Activated CD8-positive, alpha-beta T cell treated with anti-CD3 and anti-CD28 coated beads for 36 hours (primary cell): ENCODE measurements at regions not wholly inside any gene's neighbourhood (a gene's known extent, or its start where the extent isn't known, plus 50 kb on each side); places are given as distances from the start of the nearest gene placed in this dataset.

Source experiments
- ATAC-seq: fragments of 200-7000 bp; cut with Tn5 transposase; one replicate; pipeline ENCODE4 v1.10.0; 2021; ENCODE audit warnings: mild to moderate bottlenecking, moderate library complexity
- CTCF ChIA-PET: fragments of 350-600 bp; sonication (Branson Sonifier 250); formaldehyde crosslinking; loops from one replicate; lab custom pipeline; 2021; ENCODE audit warnings: antibody characterized with exemption; lab: Charles Lee
- POLR2A ChIA-PET: fragments of 350-600 bp; sonication (Branson Sonifier 250); formaldehyde crosslinking; loops from one replicate; lab custom pipeline; 2021; ENCODE audit warnings: antibody characterized with exemption; lab: Charles Lee
- DNase-seq: peaks from one replicate; pipeline ENCODE4 v3.0.0-alpha.2; 2020
- H3K27ac Mint-ChIP-seq: one replicate; pipeline ENCODE4 v1.8.0; 2021; ENCODE audit warnings: mild to moderate bottlenecking, mixed read lengths
- H3K27me3 Mint-ChIP-seq: one replicate; pipeline ENCODE4 v1.8.0; 2021; ENCODE audit warnings: mixed read lengths
- H3K36me3 Mint-ChIP-seq: one replicate; pipeline ENCODE4 v1.8.0; 2021; ENCODE audit warnings: low read depth, mixed read lengths
- H3K4me1 Mint-ChIP-seq: one replicate; pipeline ENCODE4 v1.8.0; 2021; ENCODE audit warnings: low read depth, mixed read lengths
- H3K4me3 Mint-ChIP-seq: one replicate; pipeline ENCODE4 v1.8.0; 2021; ENCODE audit warnings: mild to moderate bottlenecking, moderate library complexity, mixed read lengths
- H3K9me3 Mint-ChIP-seq: one replicate; pipeline ENCODE4 v1.8.0; 2021; ENCODE audit warnings: mixed read lengths
- intact Hi-C: fragments of 100-400 bp; cut with micrococcal nuclease; formaldehyde crosslinking; loops from one replicate; pipeline ENCODE4 v1.10.0; 2022
- TF ChIP-seq, protein P1 (sequence below): fragments of 200-600 bp; IDR thresholded peaks from one replicate; pipeline ENCODE4 v1.8.0; 2022; ENCODE audit warnings: antibody characterized with exemption, mild to moderate bottlenecking

GRCh38 chr1:212162635-212163034 is 122.6 kb upstream of the PPP2R5A start:
- Mint-ChIP-seq H3K9me3 (no peaks in the 10 kb centered on the region), H3K27ac (no peak overlapping the region), H3K36me3 (no peaks in the 10 kb centered on the region), H3K27me3 (no peaks in the 10 kb centered on the region), H3K4me1 (peaks cover 29% of the 10 kb centered on the region), H3K4me3 (no peak overlapping the region)
- POLR2A ChIA-PET: interaction anchor here (0.6 to 1.1 kb wide), 3 partner anchors 16 to 58 kb away, joined by 3 read pairs; no protein-coding TSS in a partner anchor
- DNase-seq (peak; percentile 50), ATAC-seq (peak; percentile 40)
- TF ChIP-seq, protein P1, sequence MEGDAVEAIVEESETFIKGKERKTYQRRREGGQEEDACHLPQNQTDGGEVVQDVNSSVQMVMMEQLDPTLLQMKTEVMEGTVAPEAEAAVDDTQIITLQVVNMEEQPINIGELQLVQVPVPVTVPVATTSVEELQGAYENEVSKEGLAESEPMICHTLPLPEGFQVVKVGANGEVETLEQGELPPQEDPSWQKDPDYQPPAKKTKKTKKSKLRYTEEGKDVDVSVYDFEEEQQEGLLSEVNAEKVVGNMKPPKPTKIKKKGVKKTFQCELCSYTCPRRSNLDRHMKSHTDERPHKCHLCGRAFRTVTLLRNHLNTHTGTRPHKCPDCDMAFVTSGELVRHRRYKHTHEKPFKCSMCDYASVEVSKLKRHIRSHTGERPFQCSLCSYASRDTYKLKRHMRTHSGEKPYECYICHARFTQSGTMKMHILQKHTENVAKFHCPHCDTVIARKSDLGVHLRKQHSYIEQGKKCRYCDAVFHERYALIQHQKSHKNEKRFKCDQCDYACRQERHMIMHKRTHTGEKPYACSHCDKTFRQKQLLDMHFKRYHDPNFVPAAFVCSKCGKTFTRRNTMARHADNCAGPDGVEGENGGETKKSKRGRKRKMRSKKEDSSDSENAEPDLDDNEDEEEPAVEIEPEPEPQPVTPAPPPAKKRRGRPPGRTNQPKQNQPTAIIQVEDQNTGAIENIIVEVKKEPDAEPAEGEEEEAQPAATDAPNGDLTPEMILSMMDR: no peak
- CTCF ChIA-PET: interaction anchor here (1.1 kb wide), 1 partner anchor 293 kb away, joined by 5 read pairs; no protein-coding TSS in a partner anchor
- intact Hi-C loops: no loop called here

- DNase-seq (no peak), ATAC-seq (no peak)
- Mint-ChIP-seq H3K4me1 (peaks cover 21% of the 10 kb centered on the region), H3K36me3 (no peaks in the 10 kb centered on the region), H3K9me3 (no peaks in the 10 kb centered on the region), H3K4me3 (no peak overlapping the region), H3K27ac (no peak overlapping the region), H3K27me3 (no peaks in the 10 kb centered on the region)
- intact Hi-C loops: no loop called here
- CTCF ChIA-PET: no interaction called here
- TF ChIP-seq, protein P1: no peak
- POLR2A ChIA-PET: no interaction called here
These were observed 120.9 kb upstream of the PPP2R5A start for GRCh38 chr1:212164095-212164872.

DNA sequence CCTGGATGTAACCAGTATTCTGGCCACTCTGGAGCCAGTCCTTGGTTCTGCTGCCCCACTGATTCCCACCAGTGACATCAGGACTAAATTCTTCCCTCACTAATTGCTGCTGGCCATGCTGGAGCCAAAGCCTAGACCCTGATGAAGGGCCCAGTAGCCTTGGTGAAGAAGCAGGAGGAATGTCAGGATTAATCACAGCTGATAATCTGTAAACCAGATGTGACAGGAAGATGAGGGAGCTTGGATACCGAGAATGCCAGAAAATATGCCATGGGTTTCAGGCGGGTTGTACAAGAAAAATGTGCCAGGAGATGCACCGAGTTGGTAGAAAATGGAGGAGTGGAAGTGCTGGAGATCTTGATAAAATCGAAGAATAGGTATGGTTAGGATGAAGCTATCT is 119.0 kb upstream of the PPP2R5A start:
- no peak for ATAC-seq
- Mint-ChIP-seq H3K27ac (no peak overlapping the region), H3K27me3 (no peaks in the 10 kb centered on the region), H3K4me3 (no peak overlapping the region), H3K36me3 (no peaks in the 10 kb centered on the region), H3K4me1 (peaks cover 18% of the 10 kb centered on the region), H3K9me3 (no peaks in the 10 kb centered on the region)
- CTCF ChIA-PET: interaction anchor here (1.4 kb wide), 1 partner anchor 292 kb away, joined by 4 read pairs; no protein-coding TSS in a partner anchor
- TF ChIP-seq, protein P1: no peak
- no peak for DNase-seq
- POLR2A ChIA-PET: interaction anchor here (1.3 kb wide), 1 partner anchor 15 kb away, joined by 3 read pairs; no protein-coding TSS in a partner anchor
- intact Hi-C loops: no loop called here

DNA sequence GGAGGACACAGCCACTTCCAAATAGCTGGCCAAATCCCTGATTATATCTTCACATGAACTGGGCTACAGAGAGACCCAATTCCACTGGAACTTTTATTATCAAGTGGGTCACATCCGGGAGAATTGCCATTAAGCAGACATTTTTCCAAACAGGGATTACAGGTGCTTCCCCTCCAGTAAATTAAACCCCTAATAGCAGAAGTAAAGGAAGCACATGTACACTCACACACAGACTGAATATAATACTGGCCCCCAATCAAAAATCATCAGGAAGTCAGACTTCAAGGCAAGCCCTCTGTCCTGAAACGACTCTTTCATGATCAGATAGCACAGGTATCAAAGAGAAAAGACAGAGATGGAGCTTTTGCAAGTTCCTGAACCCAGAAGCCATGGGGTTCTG is 118.6 kb upstream of the PPP2R5A start:
- intact Hi-C loops: no loop called here
- Mint-ChIP-seq H3K9me3 (no peaks in the 10 kb centered on the region), H3K4me1 (peaks cover 14% of the 10 kb centered on the region), H3K27ac (no peak overlapping the region), H3K36me3 (no peaks in the 10 kb centered on the region), H3K4me3 (no peak overlapping the region), H3K27me3 (no peaks in the 10 kb centered on the region)
- DNase-seq: no peak
- ChIA-PET CTCF (interaction anchor here (1.4 kb wide), 1 partner anchor 291 kb away, joined by 4 read pairs; no protein-coding TSS in a partner anchor), POLR2A (interaction anchor here (1.3 kb wide), 1 partner anchor 15 kb away, joined by 3 read pairs; no protein-coding TSS in a partner anchor)
- no peak for ATAC-seq
- TF ChIP-seq, protein P1: no peak

- ChIA-PET POLR2A (interaction anchor here (1.3 kb wide), 1 partner anchor 16 kb away, joined by 3 read pairs; no protein-coding TSS in a partner anchor), CTCF (interaction anchor here (1.4 kb wide), 1 partner anchor 291 kb away, joined by 4 read pairs; no protein-coding TSS in a partner anchor)
- DNase-seq (no peak), ATAC-seq (no peak)
- Mint-ChIP-seq H3K27ac (no peak overlapping the region), H3K4me1 (peaks cover 10% of the 10 kb centered on the region), H3K4me3 (no peak overlapping the region), H3K36me3 (no peaks in the 10 kb centered on the region), H3K27me3 (no peaks in the 10 kb centered on the region), H3K9me3 (no peaks in the 10 kb centered on the region)
- TF ChIP-seq, protein P1: no peak
- intact Hi-C loops: no loop called here
These were observed 118.1 kb upstream of the PPP2R5A start for GRCh38 chr1:212167098-212167497.
